Renal cortical epithelial cell (primary cell): ENCODE measurements at regions not wholly inside any gene's neighbourhood (a gene's known extent, or its start where the extent isn't known, plus 50 kb on each side); places are given as distances from the start of the nearest gene placed in this dataset.

Source experiments
- DNase-seq: peaks from one replicate; pipeline ENCODE4 v3.0.0-alpha.2; 2011; ENCODE audit warnings: low read depth

- no peak for DNase-seq
These were observed 211.3 kb upstream of the PPP2R2D start for GRCh38 chr10:131689486-131689885.

GRCh38 chr10:131689954-131690757 lies 210.7 kb upstream of the PPP2R2D start:
- DNase-seq = no peak

GRCh38 chr10:131690805-131691239 lies 210.0 kb upstream of the PPP2R2D start:
- no peak for DNase-seq

- DNase-seq = no peak
These were observed 209.2 kb upstream of the PPP2R2D start for GRCh38 chr10:131691481-131692090.

GRCh38 chr10:131692176-131692575 lies 208.6 kb upstream of the PPP2R2D start:
- no peak for DNase-seq

DNA sequence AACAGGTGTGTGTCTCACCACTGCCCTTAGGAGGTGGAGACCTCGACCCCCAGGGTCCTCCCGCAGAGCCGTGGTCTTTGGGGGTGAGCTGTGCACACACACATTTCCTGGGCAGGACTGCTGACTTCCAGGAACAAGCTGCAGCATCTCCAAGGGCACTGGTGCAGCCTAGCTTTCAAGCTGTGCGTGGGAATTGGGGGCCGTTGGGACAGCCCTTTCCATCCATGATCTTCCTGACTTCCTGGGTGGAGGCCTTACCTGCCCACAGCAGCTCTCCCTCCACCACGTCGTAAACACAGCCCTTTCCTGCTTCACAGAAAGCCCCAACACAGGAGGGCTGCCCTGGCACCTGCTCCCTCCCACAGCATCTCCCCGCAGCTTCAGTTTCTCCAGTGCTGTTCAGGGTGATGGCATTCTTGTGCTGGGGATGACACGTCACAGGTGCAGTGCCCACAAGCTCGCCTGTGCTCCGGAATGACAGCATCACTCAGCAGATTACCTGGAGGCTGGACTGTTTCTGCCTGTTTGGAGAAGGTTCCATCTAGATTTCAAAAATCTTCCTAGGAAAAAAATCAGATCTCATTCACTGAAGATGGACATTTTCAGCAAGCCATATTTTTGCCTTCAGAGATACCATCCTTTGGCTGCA lies 208.0 kb upstream of the PPP2R2D start:
- DNase-seq = no peak

GRCh38 chr10:131693766-131694165 lies 207.0 kb upstream of the PPP2R2D start:
- DNase-seq = no peak

- no peak for DNase-seq
These were observed 206.5 kb upstream of the PPP2R2D start for GRCh38 chr10:131694168-131694780.

DNA sequence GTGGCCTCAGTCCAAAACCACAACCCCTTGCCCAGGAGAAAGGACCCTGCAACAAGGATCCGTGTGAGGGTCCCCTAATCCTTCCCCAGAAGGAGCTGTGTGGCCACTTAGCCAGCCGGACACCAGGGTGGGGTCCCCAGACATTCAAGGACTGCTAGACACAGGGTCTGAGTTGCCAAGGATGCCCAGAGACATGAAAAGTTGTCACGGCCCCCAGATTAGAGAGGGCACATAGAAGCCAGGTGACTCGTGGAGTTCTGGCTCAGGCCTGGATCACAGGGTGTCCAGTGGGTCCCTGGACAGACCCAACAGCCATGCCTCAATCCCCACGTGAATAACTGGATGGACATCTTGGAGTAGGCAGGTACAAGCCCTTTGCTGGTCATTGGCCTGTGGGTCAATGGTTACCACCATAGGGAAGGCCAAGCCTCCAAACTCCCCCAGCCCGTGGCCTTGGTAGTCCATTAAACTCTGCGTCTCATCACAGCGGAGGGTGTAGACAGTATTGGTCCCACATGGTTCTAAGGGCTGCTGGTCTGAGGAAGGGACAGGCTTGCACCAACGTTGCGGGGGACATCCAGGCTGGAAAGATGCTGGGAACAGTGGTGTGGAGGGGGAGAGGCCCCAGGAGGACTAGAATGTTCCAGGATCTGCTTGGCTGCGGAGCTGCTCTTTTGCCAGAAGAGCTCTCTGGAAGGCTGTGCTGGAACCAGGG lies 205.9 kb upstream of the PPP2R2D start:
- DNase-seq = no peak

DNA sequence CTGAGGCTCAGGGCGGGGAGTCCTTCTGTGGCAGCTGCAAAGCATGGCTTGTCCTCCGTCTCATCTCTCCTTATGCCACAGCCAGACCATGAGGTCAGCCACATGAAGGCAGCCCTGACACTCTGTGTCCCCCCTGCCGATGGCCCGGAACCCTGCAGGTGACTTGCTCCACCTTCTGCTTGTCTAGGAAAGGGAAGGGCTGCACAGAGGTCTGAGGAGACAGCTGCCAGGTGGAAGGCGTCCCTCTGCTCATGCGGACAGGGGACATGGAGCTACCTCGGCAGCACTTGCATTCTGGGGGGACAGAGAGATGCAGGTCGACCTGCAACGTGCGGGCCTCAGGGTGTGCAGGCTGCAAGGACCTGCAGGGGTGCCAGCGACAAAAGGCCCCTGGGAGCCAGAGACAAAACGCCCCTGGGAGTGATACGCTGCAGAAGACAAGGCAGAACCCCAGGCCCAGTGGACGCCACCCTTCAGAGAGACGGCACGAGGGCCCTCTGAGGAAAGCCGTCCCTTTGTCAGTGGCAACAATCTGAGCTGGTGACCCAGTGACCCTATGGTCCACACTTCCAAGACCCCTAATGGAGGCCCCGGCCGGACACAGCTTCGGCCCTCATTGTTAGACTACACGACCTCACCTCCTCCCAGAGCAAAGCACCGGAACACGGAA lies 205.2 kb upstream of the PPP2R2D start:
- no peak for DNase-seq

DNA sequence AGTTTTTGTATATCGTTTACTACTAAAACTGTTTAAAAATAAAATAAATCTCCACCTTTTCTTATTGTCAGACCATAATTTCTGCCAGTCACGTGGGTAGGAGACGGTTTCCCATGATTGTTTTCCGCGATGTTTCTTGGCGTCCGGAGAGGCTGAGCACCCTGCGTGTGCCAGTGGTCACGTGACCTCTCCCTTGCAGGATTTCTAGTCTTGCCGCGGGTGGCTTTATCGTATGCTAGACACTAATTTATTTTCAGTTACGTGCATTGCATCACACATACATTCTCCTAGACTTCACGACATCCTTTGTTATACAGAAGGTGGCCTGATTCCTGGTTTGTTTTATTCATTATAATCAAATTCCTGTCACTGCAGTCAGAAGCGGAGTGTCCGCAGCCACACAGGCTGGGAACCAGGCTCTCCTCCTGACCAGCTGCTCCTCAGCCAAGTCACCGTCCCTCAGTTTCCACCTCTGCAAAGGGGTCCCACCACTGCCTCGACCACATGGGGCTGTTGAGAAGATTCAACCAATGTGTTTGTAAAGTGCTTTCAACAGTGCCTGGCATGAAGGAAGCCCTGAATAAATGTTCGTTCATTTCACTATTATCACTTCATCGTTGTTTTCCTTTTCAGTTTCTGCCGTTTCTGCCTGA lies 203.2 kb upstream of the PPP2R2D start:
- no peak for DNase-seq

GRCh38 chr10:131698232-131698631 lies 202.6 kb upstream of the PPP2R2D start:
- no peak for DNase-seq

GRCh38 chr10:131698986-131699385 lies 201.8 kb upstream of the PPP2R2D start:
- no peak for DNase-seq

DNA sequence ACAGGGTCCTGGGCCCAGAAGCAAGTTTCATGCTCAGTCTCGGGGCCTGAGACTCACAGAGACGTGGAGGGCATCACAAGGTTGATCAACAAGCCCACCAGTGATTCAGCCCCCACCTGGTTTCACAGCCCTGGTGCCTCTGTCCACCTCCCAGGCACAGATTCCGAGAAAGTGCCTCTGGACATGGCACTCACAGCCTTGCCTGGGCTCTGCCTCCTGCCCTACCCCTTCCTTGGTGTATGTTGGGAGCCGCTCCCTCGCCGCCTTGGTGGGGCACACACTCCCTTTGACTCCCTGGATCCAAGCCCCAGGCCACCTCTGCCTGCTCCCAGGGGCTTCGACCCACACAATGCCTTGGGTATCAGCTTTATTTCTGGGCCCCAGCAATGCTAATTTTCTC lies 200.8 kb upstream of the PPP2R2D start:
- no peak for DNase-seq

- no peak for DNase-seq
These were observed 200.3 kb upstream of the PPP2R2D start for GRCh38 chr10:131700506-131700905.

DNA sequence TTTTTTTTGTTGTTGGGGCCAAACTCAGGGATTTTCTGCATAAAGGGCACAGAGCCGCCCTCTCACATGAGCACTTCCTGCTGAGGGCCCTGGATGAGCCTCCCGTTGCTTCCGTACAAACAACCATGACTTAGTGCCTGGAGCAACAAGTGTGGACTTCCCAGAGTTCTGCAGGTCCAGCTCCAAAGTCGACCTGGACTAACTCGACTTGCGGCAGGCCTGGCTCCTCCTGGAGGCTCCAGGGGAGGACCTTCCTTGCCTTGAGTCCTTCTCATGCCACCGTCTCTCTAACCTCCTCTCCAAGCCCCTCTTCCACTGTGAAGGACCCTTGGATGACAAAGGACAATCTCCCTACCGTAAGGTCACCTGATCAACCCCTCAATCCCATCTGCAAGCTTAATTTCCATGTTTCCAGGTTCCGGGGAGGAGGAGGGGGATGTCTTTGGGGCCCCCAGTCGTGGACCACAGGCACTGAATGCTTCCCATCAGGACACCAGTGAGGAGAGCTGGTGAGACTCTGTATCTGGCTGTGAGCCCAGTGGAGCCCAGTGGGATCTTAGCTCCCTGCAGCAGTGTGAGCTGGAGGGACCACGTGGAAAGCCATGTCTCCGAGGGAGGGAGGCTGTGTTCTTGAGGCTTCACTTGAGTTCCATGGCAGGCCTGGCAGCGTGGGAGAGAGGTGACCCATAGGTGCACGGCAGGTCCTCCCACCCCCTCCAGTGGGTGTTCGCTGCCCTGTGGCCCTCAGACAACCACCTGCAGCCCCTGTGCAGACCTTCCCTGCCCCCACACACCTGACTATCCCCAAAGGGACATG lies 199.5 kb upstream of the PPP2R2D start:
- no peak for DNase-seq

DNA sequence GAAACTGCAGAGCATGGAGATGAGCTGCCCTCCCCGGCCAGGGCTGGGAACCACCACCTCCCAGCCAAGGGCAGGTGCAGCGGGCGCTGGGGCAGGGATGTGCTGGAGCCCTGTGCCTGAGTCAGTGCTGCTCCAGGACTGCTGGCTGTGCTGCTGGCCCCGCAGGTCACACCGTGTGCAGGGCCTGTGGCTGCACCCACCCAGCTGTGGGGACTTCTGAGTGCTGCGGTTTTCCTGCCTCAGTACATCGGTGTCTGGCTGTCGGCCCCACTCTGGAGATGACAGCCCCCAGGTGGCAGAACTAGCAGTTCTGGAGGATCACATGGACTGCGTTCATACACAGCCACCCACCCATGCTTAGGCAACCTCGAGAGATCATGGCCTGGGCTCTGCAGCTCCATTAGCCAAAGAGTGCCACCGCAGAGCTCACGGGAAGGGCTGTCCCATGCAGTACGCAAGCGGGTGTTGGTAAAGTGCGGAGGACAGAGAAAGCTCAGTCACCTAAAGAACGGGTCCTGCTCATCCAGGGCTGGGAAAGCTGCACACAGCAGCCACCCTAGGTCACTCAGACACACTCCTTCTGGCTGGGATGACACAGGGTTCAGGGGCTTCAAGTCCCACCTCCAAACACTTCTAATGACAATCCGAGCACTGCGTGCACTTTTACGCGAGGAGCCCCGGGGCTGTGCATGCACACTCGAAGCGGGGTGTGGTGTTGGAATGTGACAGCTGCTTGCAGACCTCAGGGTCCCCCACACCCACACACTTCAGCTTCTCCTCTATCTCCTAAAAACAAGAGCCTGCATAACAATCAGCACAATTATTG lies 198.1 kb upstream of the PPP2R2D start:
- no peak for DNase-seq

- DNase-seq = no peak
These were observed 197.3 kb upstream of the PPP2R2D start for GRCh38 chr10:131703541-131703940.

DNA sequence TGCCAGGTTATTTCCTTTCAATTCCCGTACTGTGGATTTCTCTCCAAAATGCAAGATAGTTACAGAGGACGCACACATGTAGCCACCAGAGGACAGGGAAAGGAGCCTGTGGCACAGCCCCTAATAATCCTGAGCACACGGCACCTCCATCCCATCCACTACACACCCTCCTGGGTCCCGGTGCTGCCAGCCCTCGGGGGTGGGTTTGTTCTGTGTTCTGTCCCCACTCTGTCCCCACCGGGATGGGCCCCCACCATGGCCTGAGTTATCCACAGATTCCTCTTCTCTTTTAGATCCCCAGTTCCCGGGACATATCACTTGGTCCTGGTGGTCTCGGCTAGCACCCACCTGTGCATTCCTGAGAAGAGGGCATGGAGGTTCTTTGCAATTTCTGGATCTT lies 196.9 kb upstream of the PPP2R2D start:
- DNase-seq = no peak
